Mesendoderm (in vitro differentiated cells): ENCODE measurements at regions not wholly inside any gene's neighbourhood (a gene's known extent, or its start where the extent isn't known, plus 50 kb on each side); places are given as distances from the start of the nearest gene placed in this dataset.
A peak's percentile ranks its signal among the peaks of the same experiment; 100 is the strongest.
"Not testable (repeated sequence)": the region's sequence is repeated elsewhere in the genome, so short reads cannot be mapped to it uniquely, and the experiment has no call there.

Experiments used
- DNase-seq: peaks from one replicate; pipeline ENCODE4 v3.0.0; 2013
- H2AK5ac ChIP-seq: 2 replicates; pipeline ENCODE4 v1.6.1; 2013; ENCODE audit warnings: low read length, inconsistent platforms
- H2BK120ac ChIP-seq: 2 replicates; pipeline ENCODE4 v1.6.1; 2013; ENCODE audit warnings: low read depth, mild to moderate bottlenecking, low read length, moderate library complexity, mixed read lengths
- H2BK15ac ChIP-seq: replicated peaks from 2 replicates; pipeline ENCODE4 v1.6.1; 2013; ENCODE audit warnings: low read depth, mild to moderate bottlenecking, moderate library complexity
- H2BK5ac ChIP-seq: 2 replicates; pipeline ENCODE4 v1.6.1; 2013; ENCODE audit warnings: low read length, inconsistent platforms
- H3K18ac ChIP-seq: 2 replicates; pipeline ENCODE4 v1.6.1; 2013; ENCODE audit warnings: mild to moderate bottlenecking, low read length, mixed read lengths
- H3K23ac ChIP-seq: one replicate; pipeline ENCODE4 v1.6.1; 2013; ENCODE audit warnings: low read length
- H3K27ac ChIP-seq: 2 replicates; pipeline ENCODE4 v1.5.1; 2013; ENCODE audit warnings: low read depth, mild to moderate bottlenecking, inconsistent platforms, low read length, moderate library complexity
- H3K27me3 ChIP-seq: 2 replicates; pipeline ENCODE4 v1.6.1; 2013; ENCODE audit warnings: low read length, control low read depth, mild to moderate bottlenecking, inconsistent platforms; ENCODE audit not compliant: insufficient read depth, poor library complexity
- H3K36me3 ChIP-seq: 2 replicates; pipeline ENCODE4 v1.6.1; 2013; ENCODE audit warnings: low read length, inconsistent platforms; ENCODE audit not compliant: control insufficient read depth, insufficient read depth
- H3K4ac ChIP-seq: one replicate; pipeline ENCODE4 v1.6.1; 2013; ENCODE audit warnings: low read depth, mild to moderate bottlenecking, low read length, moderate library complexity
- H3K4me1 ChIP-seq: 2 replicates; pipeline ENCODE4 v1.6.1; 2013; ENCODE audit warnings: low read depth, low read length, inconsistent platforms; ENCODE audit not compliant: control insufficient read depth
- H3K4me2 ChIP-seq: 2 replicates; pipeline ENCODE4 v1.6.1; 2013; ENCODE audit warnings: low read length
- H3K4me3 ChIP-seq: 2 replicates; pipeline ENCODE4 v1.5.1; 2013; ENCODE audit warnings: mild to moderate bottlenecking, low read length
- H3K56ac ChIP-seq: one replicate; pipeline ENCODE4 v1.6.1; 2013; ENCODE audit warnings: low read length
- H3K79me1 ChIP-seq: 2 replicates; pipeline ENCODE4 v1.6.1; 2013; ENCODE audit warnings: low read length, inconsistent platforms
- H3K79me2 ChIP-seq: 2 replicates; pipeline ENCODE4 v1.6.1; 2013; ENCODE audit warnings: mild to moderate bottlenecking, low read length; ENCODE audit not compliant: control insufficient read depth, insufficient read depth
- H3K9ac ChIP-seq: 2 replicates; pipeline ENCODE4 v1.6.1; 2013; ENCODE audit warnings: low read length, inconsistent platforms
- H4K5ac ChIP-seq: one replicate; pipeline ENCODE4 v1.6.1; 2013; ENCODE audit warnings: low read length
- H4K8ac ChIP-seq: one replicate; pipeline ENCODE4 v1.6.1; 2013; ENCODE audit warnings: low read depth, mild to moderate bottlenecking, control low read depth, low read length, moderate library complexity
- WGBS: extraction: QIAGEN DNeasy Blood & Tissue Kit; methylation state at CpG from one replicate; pipeline ENCODE4 v1.1.7; 2013; ENCODE audit warnings: low lambda C conversion rate, missing lambda C conversion rate; ENCODE audit not compliant: insufficient coverage; ENCODE audit errors: extremely low coverage; 5-methylcytosine and 5-hydroxymethylcytosine counted together

DNA sequence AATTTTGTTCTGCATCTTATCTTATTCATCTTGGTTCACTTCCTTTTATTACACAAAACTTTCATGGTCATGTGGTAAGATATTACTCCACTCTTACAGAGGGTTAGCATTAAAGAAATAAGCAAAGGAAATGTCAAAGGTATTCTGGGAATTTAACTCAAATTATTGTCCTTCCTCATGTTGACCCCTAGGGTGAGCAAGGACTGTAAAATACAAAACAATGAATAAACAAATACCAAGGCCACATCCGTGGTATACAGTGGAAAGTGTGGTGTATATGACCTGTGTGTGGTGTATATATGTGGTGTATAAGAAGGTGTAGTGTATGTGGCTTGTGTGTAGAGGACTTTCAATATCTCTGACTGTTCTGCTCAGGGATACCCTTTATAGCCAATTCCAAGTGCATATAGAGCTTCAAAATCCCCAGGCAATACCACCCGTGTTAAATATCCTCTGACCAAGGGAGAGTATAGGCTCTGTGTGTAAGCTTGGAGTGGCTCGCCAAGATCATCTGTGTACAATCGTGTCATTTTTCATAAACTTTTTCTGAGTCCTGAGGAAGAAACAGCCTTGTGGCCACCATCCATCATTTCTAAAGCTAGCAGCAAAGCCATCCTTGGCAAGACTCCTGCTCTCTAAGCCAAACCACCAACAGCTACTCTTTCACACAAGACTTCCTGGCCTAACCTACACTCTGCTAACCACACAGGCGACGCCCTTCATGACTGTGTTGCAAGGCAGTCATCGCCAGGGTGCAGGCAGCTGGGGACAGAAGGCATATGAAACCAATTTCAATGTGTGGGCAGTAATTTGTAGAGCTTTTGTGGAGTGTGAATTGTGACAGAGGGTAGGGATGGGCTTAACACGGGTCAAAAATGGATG lies 548.0 kb downstream of the ETS1 start:
- H3K56ac ChIP-seq: no peak overlapping the region
- no peak overlapping the region for H2BK15ac ChIP-seq
- no peak overlapping the region for H3K23ac ChIP-seq
- WGBS: no CpG with 5 or more reads among the region's 8 CpGs
- no peak overlapping the region for H3K27ac ChIP-seq
- no peaks in the 10 kb centered on the region for H3K27me3 ChIP-seq
- H3K4me3 ChIP-seq: no peak overlapping the region
- no peak for DNase-seq
- H3K79me1 ChIP-seq: no peaks in the 10 kb centered on the region
- H4K8ac ChIP-seq: no peak overlapping the region
- H2AK5ac ChIP-seq: no peak overlapping the region
- no peak overlapping the region for H2BK5ac ChIP-seq
- H3K36me3 ChIP-seq: no peaks in the 10 kb centered on the region
- no peak overlapping the region for H3K18ac ChIP-seq
- H3K4me2 ChIP-seq: no peak overlapping the region
- peaks cover 3% of the 10 kb centered on the region for H3K4me1 ChIP-seq
- no peak overlapping the region for H3K4ac ChIP-seq
- no peaks in the 10 kb centered on the region for H3K79me2 ChIP-seq
- H3K9ac ChIP-seq: no peak overlapping the region
- no peak overlapping the region for H2BK120ac ChIP-seq
- H4K5ac ChIP-seq: no peak overlapping the region

DNA sequence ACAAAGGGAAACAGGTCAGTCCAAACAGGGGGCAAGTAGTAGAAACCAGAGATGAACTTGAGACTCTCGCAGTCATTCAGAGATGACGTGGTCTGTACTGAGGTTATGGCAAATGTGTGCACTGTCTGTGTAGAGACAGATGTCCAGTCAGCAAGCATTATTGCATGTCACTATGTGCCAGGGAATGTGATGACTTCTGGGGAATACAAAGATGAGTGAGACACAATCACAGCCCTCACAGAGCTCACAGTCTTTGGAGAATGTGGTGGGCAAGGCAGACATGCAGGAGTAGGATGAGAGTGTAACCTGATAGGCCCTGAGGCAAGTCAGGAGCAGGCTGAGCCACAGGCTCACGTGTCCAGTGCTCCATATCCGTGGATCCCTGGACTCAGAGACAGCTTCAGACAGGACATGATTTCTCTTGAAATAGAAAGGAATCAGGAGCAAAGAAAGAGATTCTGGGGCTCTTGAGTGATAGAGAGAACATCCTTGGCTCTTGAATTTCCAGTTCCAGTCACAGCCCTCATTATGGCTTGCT lies 550.7 kb downstream of the ETS1 start:
- no peaks in the 10 kb centered on the region for H3K27me3 ChIP-seq
- no peak overlapping the region for H3K18ac ChIP-seq
- DNase-seq: no peak
- H2BK120ac ChIP-seq: no peak overlapping the region
- no peaks in the 10 kb centered on the region for H3K79me1 ChIP-seq
- no peak overlapping the region for H3K56ac ChIP-seq
- H2BK15ac ChIP-seq: no peak overlapping the region
- H3K27ac ChIP-seq: no peak overlapping the region
- no peak overlapping the region for H3K4me3 ChIP-seq
- H3K4me1 ChIP-seq: no peaks in the 10 kb centered on the region
- no peaks in the 10 kb centered on the region for H3K36me3 ChIP-seq
- no CpG with 5 or more reads among the region's 4 CpGs for whole genome bisulfite sequencing
- no peak overlapping the region for H3K4me2 ChIP-seq
- no peak overlapping the region for H2BK5ac ChIP-seq
- no peak overlapping the region for H4K8ac ChIP-seq
- no peak overlapping the region for H3K23ac ChIP-seq
- no peak overlapping the region for H4K5ac ChIP-seq
- H3K9ac ChIP-seq: no peak overlapping the region
- H3K4ac ChIP-seq: no peak overlapping the region
- H2AK5ac ChIP-seq: no peak overlapping the region
- no peaks in the 10 kb centered on the region for H3K79me2 ChIP-seq

DNA sequence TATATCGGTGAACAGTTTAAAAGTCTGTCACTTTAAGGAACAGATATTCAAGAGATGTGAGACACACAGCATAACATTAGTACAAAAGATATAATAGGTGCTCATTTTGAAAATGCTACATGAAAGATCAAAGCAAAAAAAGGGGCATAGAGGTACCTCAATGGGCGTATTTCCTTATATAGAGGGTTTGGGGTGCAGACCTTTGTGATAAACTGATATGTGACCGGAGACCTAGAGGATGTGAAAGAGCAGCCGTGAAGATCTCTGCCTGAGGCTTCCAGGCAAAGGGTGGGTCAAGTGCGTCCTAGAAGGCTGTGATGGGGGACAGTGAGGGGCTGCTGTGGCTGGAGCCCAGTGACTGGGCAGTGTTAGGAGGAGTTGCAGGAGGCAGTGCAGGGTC lies 551.4 kb downstream of the ETS1 start:
- Histone ChIP-seq H3K27me3 (no peaks in the 10 kb centered on the region), H3K79me2 (no peaks in the 10 kb centered on the region), H2BK120ac (no peak overlapping the region), H3K36me3 (no peaks in the 10 kb centered on the region), H3K18ac (no peak overlapping the region), H2BK5ac (no peak overlapping the region), H4K5ac (no peak overlapping the region), H3K9ac (no peak overlapping the region), H3K4ac (no peak overlapping the region), H3K23ac (no peak overlapping the region), H3K4me2 (no peak overlapping the region), H2AK5ac (no peak overlapping the region), H3K79me1 (no peaks in the 10 kb centered on the region), H3K4me1 (no peaks in the 10 kb centered on the region), H4K8ac (no peak overlapping the region), H3K27ac (no peak overlapping the region), H3K56ac (no peak overlapping the region), H3K4me3 (no peak overlapping the region), H2BK15ac (no peak overlapping the region)
- no peak for DNase-seq
- WGBS: no CpG with 5 or more reads among the region's 5 CpGs

DNA sequence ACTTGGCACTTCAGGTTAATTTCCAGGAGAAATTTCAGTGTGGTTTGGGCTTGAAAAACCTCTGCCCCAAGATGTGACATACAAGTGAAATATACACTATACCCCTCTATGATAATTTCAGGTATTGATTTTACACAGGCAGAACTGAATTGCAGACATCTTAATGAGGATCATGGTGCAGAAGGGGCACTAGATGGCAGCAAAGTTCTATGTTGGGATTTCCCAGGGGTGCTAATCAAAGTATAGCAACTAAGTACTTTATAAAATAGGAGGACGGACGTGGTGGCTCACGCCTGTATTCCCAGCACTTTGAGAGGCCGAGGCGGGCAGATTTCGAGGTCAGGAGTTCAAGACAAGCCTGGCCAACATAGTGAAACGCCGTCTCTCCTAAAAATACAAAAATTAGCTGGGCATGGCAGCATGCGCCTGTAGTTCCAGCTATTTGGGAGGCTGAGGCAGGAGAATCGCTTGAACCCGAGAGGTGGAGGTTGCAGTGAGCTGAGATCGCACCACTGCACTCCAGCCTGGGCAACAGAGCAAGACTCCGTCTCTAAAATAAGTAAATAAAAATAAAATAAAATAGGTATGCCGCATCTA lies 555.7 kb downstream of the ETS1 start:
- peak; percentile 77 for DNase-seq
- not testable (repeated sequence) for H3K18ac ChIP-seq, H2BK120ac ChIP-seq, H3K9ac ChIP-seq, H2BK15ac ChIP-seq, H2BK5ac ChIP-seq, H3K23ac ChIP-seq, H3K4me1 ChIP-seq, H3K56ac ChIP-seq, H3K36me3 ChIP-seq, H4K8ac ChIP-seq, H4K5ac ChIP-seq, H3K79me1 ChIP-seq, H3K4me3 ChIP-seq, H3K27ac ChIP-seq, H3K79me2 ChIP-seq, H3K27me3 ChIP-seq, H3K4me2 ChIP-seq, H3K4ac ChIP-seq, H2AK5ac ChIP-seq
- no CpG with 5 or more reads among the region's 14 CpGs for WGBS

DNA sequence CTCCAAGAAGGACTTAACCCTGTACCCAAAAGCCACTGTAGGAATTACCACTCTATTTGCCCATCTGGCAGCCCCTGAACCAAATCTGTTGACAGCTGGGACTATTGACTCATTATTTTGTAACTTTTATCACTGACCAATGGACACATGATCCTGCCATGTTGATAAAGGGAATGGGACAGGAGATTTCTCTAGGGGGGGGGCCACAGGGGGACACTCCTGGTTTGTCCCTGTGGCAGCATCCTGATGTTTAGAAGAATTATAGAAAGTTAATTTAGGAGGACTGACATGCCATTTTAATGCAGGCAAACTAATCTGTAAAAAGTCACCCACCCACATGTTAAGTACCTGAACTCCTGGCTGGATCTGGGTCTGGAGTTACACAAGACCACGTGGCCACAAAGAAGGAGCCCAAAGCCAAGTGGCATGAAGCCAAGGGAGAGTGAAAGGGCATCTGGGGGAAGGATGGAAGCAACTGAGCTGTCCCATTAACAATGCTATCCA lies 558.1 kb downstream of the ETS1 start:
- Histone ChIP-seq H2AK5ac (no peak overlapping the region), H3K4me1 (no peaks in the 10 kb centered on the region), H3K4ac (no peak overlapping the region), H3K23ac (no peak overlapping the region), H3K27me3 (no peaks in the 10 kb centered on the region), H2BK5ac (no peak overlapping the region), H3K79me2 (no peaks in the 10 kb centered on the region), H3K4me2 (no peak overlapping the region), H2BK120ac (no peak overlapping the region), H4K5ac (no peak overlapping the region), H4K8ac (no peak overlapping the region), H2BK15ac (no peak overlapping the region), H3K18ac (no peak overlapping the region), H3K79me1 (no peaks in the 10 kb centered on the region), H3K27ac (no peak overlapping the region), H3K4me3 (no peak overlapping the region), H3K56ac (no peak overlapping the region), H3K9ac (no peak overlapping the region), H3K36me3 (no peaks in the 10 kb centered on the region)
- no CpG with 5 or more reads among the region's 1 CpG for WGBS
- no peak for DNase-seq
